NCI-H1436 treated with DMSO at 0.1 percent for 48 hours (cell line): ENCODE measurements at regions not wholly inside any gene's neighbourhood (a gene's known extent, or its start where the extent isn't known, plus 50 kb on each side); places are given as distances from the start of the nearest gene placed in this dataset.

ENCODE experiments used
- DNase-seq: peaks from one replicate; lab custom pipeline; 2025; lab: John Stamatoyannopoulos, UW

GRCh38 chr1:193663965-193664364 is 477.6 kb upstream of the B3GALT2 start:
- no peak for DNase-seq

- no peak for DNase-seq
These were observed 475.6 kb upstream of the B3GALT2 start for GRCh38 chr1:193662030-193662429.

GRCh38 chr1:193661385-193661784 is 475.0 kb upstream of the B3GALT2 start:
- DNase-seq = no peak

GRCh38 chr1:193660428-193660827 is 474.0 kb upstream of the B3GALT2 start:
- DNase-seq = no peak

GRCh38 chr1:193658691-193659090 is 472.3 kb upstream of the B3GALT2 start:
- no peak for DNase-seq

- no peak for DNase-seq
These were observed 471.7 kb upstream of the B3GALT2 start for GRCh38 chr1:193658081-193658480.

- DNase-seq = no peak
These were observed 471.1 kb upstream of the B3GALT2 start for GRCh38 chr1:193657552-193657951.

GRCh38 chr1:193656841-193657240 is 470.4 kb upstream of the B3GALT2 start:
- no peak for DNase-seq

- DNase-seq = no peak
These were observed 468.7 kb upstream of the B3GALT2 start for GRCh38 chr1:193654951-193655735.

- DNase-seq = no peak
These were observed 463.2 kb upstream of the B3GALT2 start for GRCh38 chr1:193649587-193649986.

GRCh38 chr1:193634876-193635275 is 448.5 kb upstream of the B3GALT2 start:
- DNase-seq = no peak

- DNase-seq = no peak
These were observed 448.1 kb upstream of the B3GALT2 start for GRCh38 chr1:193634470-193634869.

- no peak for DNase-seq
These were observed 447.6 kb upstream of the B3GALT2 start for GRCh38 chr1:193633991-193634390.

- DNase-seq = no peak
These were observed 446.7 kb upstream of the B3GALT2 start for GRCh38 chr1:193633093-193633492.

- no peak for DNase-seq
These were observed 444.9 kb upstream of the B3GALT2 start for GRCh38 chr1:193631306-193631705.

GRCh38 chr1:193629875-193630274 is 443.5 kb upstream of the B3GALT2 start:
- DNase-seq = no peak

- DNase-seq = no peak
These were observed 440.3 kb upstream of the B3GALT2 start for GRCh38 chr1:193626695-193627094.

- no peak for DNase-seq
These were observed 438.8 kb upstream of the B3GALT2 start for GRCh38 chr1:193625255-193625654.

- no peak for DNase-seq
These were observed 433.5 kb upstream of the B3GALT2 start for GRCh38 chr1:193619911-193620310.

- no peak for DNase-seq
These were observed 428.4 kb upstream of the B3GALT2 start for GRCh38 chr1:193614817-193615216.

- DNase-seq = no peak
These were observed 427.9 kb upstream of the B3GALT2 start for GRCh38 chr1:193614275-193614674.

GRCh38 chr1:193613041-193613440 is 426.6 kb upstream of the B3GALT2 start:
- no peak for DNase-seq

GRCh38 chr1:193609592-193609991 is 423.2 kb upstream of the B3GALT2 start:
- no peak for DNase-seq

- DNase-seq = no peak
These were observed 421.4 kb upstream of the B3GALT2 start for GRCh38 chr1:193607787-193608186.
